SK-N-SH (cell line): ENCODE measurements at regions not wholly inside any gene's neighbourhood (a gene's known extent, or its start where the extent isn't known, plus 50 kb on each side); places are given as distances from the start of the nearest gene placed in this dataset.

Source experiments
- CTCF ChIA-PET: fragments of 300-600, 350-600 bp; formaldehyde crosslinking; extraction: SDS; loops from one replicate; lab custom pipeline; 2021; lab: Yijun Ruan, JAX
- POLR2A ChIA-PET: fragments of 350-600 bp; sonication (Branson Sonifier 250); formaldehyde crosslinking; extraction: SDS; loops from one replicate; lab custom pipeline; 2020; ENCODE audit warnings: antibody characterized with exemption, inconsistent platforms; lab: Yijun Ruan, JAX
- DNase-seq: peaks from one replicate; pipeline ENCODE4 v3.0.0; 2012
- H2AFZ ChIP-seq: fragments of 200-600 bp; sonication (generic); 2 replicates; pipeline ENCODE4 v1.8.1; 2016; ENCODE audit warnings: antibody characterized with exemption, mild to moderate bottlenecking, low read depth
- H3F3A ChIP-seq: fragments of 200-600 bp; sonication (generic); replicated peaks from 2 replicates; pipeline ENCODE3; 2016; ENCODE audit warnings: antibody characterized with exemption, mild to moderate bottlenecking; ENCODE audit not compliant: insufficient read depth
- H3K27ac ChIP-seq, 2 experiments: fragments of 200-500 bp in 1 of 2; fragments of 200-600 bp in 1 of 2; sonication (Bioruptor generic) in 1 of 2; sonication (generic), shearing (Covaris generic) in 1 of 2; 2 replicates each; pipeline versions ENCODE4 v1.5.1 to v1.6.1; 2014 to 2016; ENCODE audit warnings: low read depth in 2 of 2, inconsistent platforms in 1 of 2, low read length in 1 of 2, mild to moderate bottlenecking in 1 of 2, mixed read lengths in 1 of 2
- H3K27me3 ChIP-seq: fragments of 200-600 bp; sonication (generic), shearing (Covaris generic); 2 replicates; pipeline ENCODE4 v1.6.1; 2016; ENCODE audit warnings: mixed run types; ENCODE audit not compliant: insufficient read depth
- H3K36me3 ChIP-seq, 2 experiments: fragments of 200-500 bp in 1 of 2; fragments of 200-600 bp in 1 of 2; sonication (Bioruptor generic) in 1 of 2; sonication (generic) in 1 of 2; replicated peaks in 1 of 2; 2 replicates each; pipeline versions ENCODE3 to v1.5.1; 2014 to 2016; ENCODE audit warnings: low read length in 1 of 2, mild to moderate bottlenecking in 1 of 2; ENCODE audit not compliant: insufficient read depth in 2 of 2, control insufficient read depth in 1 of 2
- H3K4me1 ChIP-seq, 2 experiments: fragments of 200-500 bp in 1 of 2; fragments of 200-600 bp in 1 of 2; sonication (Bioruptor generic) in 1 of 2; sonication (generic), shearing (Covaris generic) in 1 of 2; 2 replicates each; pipeline versions ENCODE4 v1.5.1 to v1.6.1; 2014 to 2016; ENCODE audit warnings: low read depth in 1 of 2, low read length in 1 of 2, mixed run types in 1 of 2; ENCODE audit not compliant: insufficient read depth in 2 of 2, control insufficient read depth in 1 of 2
- H3K4me2 ChIP-seq: fragments of 200-600 bp; sonication (generic), shearing (Covaris generic); 2 replicates; pipeline ENCODE4 v1.6.1; 2017; ENCODE audit warnings: mixed run types
- H3K4me3 ChIP-seq, 2 experiments: fragments of 200-500 bp in 1 of 2; fragments of 200-600 bp in 1 of 2; sonication (Bioruptor generic) in 1 of 2; sonication (generic), shearing (Covaris generic) in 1 of 2; 2 replicates each; pipeline versions ENCODE4 v1.5.1 to v1.8.1; 2014 to 2016; ENCODE audit warnings: low read depth in 2 of 2, inconsistent platforms in 1 of 2, low read length in 1 of 2, mild to moderate bottlenecking in 1 of 2, mixed read lengths in 1 of 2, moderate library complexity in 1 of 2
- H3K79me2 ChIP-seq: fragments of 200-600 bp; sonication (generic); 2 replicates; pipeline ENCODE4 v1.8.1; 2017; ENCODE audit warnings: mild to moderate bottlenecking; ENCODE audit not compliant: insufficient read depth
- H3K9ac ChIP-seq: fragments of 200-600 bp; sonication (generic); 2 replicates; pipeline ENCODE4 v1.6.1; 2017; ENCODE audit warnings: mixed run types
- H3K9me2 ChIP-seq: fragments of 200-600 bp; sonication (generic); 2 replicates; pipeline ENCODE4 v1.6.1; 2017; ENCODE audit warnings: mixed run types
- H3K9me3 ChIP-seq: fragments of 200-600 bp; sonication (generic); 2 replicates; pipeline ENCODE4 v1.6.1; 2017; ENCODE audit warnings: mixed run types, mild to moderate bottlenecking, moderate library complexity
- H4K20me1 ChIP-seq: fragments of 200-600 bp; sonication (generic); 2 replicates; pipeline ENCODE4 v1.6.1; 2017; ENCODE audit warnings: mild to moderate bottlenecking, mixed run types; ENCODE audit not compliant: insufficient read depth
- CTCF ChIP-seq: fragments of 200-600 bp; sonication (generic); IDR thresholded peaks from 2 replicates; pipeline ENCODE4 v1.6.1; 2017; ENCODE audit warnings: antibody characterized with exemption, mild to moderate bottlenecking, moderate library complexity
- NFIC ChIP-seq: IDR thresholded peaks from 2 replicates; pipeline ENCODE4 v1.4.0; 2012; ENCODE audit warnings: borderline replicate concordance
- NRF1 ChIP-seq: IDR thresholded peaks from 2 replicates; pipeline ENCODE4 v1.6.1; 2012; ENCODE audit warnings: low read depth, mild to moderate bottlenecking, low read length
- POLR2AphosphoS5 ChIP-seq: IDR thresholded peaks from 2 replicates; pipeline ENCODE4 v1.6.1; 2012; ENCODE audit warnings: low read depth, low read length
- RAD21 ChIP-seq: IDR thresholded peaks from 2 replicates; pipeline ENCODE4 v1.6.1; 2012; ENCODE audit warnings: mild to moderate bottlenecking, low read length
- REST ChIP-seq: IDR thresholded peaks from 2 replicates; pipeline ENCODE4 v1.6.1; 2012; ENCODE audit warnings: mild to moderate bottlenecking, low read depth, low read length, moderate library complexity
- RFX5 ChIP-seq: IDR thresholded peaks from 2 replicates; pipeline ENCODE4 v1.6.1; 2012; ENCODE audit warnings: mild to moderate bottlenecking, improper control_type of control experiment, low read length
- RXRA ChIP-seq: IDR thresholded peaks from 2 replicates; pipeline ENCODE4 v1.4.0; 2012; ENCODE audit warnings: low read depth, mild to moderate bottlenecking, borderline replicate concordance
- SMC3 ChIP-seq: IDR thresholded peaks from 2 replicates; pipeline ENCODE4 v1.6.1; 2012; ENCODE audit warnings: low read depth, low read length, improper control_type of control experiment
- TAF1 ChIP-seq: IDR thresholded peaks from 2 replicates; pipeline ENCODE4 v1.6.1; 2012; ENCODE audit warnings: low read depth, mild to moderate bottlenecking, low read length, moderate library complexity, borderline replicate concordance
- USF1 ChIP-seq: IDR thresholded peaks from 2 replicates; pipeline ENCODE4 v1.4.0; 2012; ENCODE audit warnings: low read depth, borderline replicate concordance
- USF2 ChIP-seq: fragments of 150-350 bp; IDR thresholded peaks from 2 replicates; pipeline ENCODE4 v1.6.1; 2017; ENCODE audit warnings: antibody characterized with exemption, low read length, low read depth, borderline replicate concordance
- WGBS: methylation state at CpG from one replicate; pipeline ENCODE4 v1.1.6; 2017; ENCODE audit warnings: low lambda C conversion rate; 5-methylcytosine and 5-hydroxymethylcytosine counted together
- TF ChIP-seq, protein P1 (sequence below): IDR thresholded peaks from 2 replicates; pipeline ENCODE4; 2012

GRCh38 chr1:59237900-59238299, 59.0 kb upstream of the FGGY start:
- Histone ChIP-seq H3K79me2 (no peaks in the 10 kb centered on the region), H2AFZ (no peak overlapping the region), H3K27me3 (no peaks in the 10 kb centered on the region), H3K27ac (no peak overlapping the region), H3K9ac (no peak overlapping the region), H3K4me1 (peaks cover 0 to 6% of the 10 kb centered on the region in 2 experiments; a peak in 1 of 4 replicates), H4K20me1 (no peaks in the 10 kb centered on the region), H3K36me3 (no peaks in the 10 kb centered on the region), H3F3A (no peaks in the 10 kb centered on the region), H3K4me3 (no peak overlapping the region), H3K9me3 (no peaks in the 10 kb centered on the region), H3K4me2 (no peak overlapping the region), H3K9me2 (no peaks in the 10 kb centered on the region)
- DNase-seq: no peak
- POLR2A ChIA-PET: no interaction called here
- CTCF ChIA-PET: no interaction called here
- TF ChIP-seq RAD21: no peak
- no peak for TF ChIP-seq SMC3
- TF ChIP-seq NFIC: no peak
- no peak for TF ChIP-seq USF1
- TF ChIP-seq, protein P1, sequence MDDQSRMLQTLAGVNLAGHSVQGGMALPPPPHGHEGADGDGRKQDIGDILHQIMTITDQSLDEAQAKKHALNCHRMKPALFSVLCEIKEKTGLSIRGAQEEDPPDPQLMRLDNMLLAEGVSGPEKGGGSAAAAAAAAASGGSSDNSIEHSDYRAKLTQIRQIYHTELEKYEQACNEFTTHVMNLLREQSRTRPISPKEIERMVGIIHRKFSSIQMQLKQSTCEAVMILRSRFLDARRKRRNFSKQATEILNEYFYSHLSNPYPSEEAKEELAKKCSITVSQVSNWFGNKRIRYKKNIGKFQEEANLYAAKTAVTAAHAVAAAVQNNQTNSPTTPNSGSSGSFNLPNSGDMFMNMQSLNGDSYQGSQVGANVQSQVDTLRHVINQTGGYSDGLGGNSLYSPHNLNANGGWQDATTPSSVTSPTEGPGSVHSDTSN: no peak
- no peak for TF ChIP-seq RXRA
- TF ChIP-seq REST: no peak
- no peak for TF ChIP-seq RFX5
- TF ChIP-seq NRF1: no peak
- no peak for TF ChIP-seq USF2
- TF ChIP-seq TAF1: no peak
- no peak for TF ChIP-seq POLR2AphosphoS5
- no peak for TF ChIP-seq CTCF
- WGBS: 54% methylated on average over 2 of the region's 2 CpGs
